Posterior cingulate gyrus (tissue), 11 donors: ENCODE measurements at regions not wholly inside any gene's neighbourhood (a gene's known extent, or its start where the extent isn't known, plus 50 kb on each side); places are given as distances from the start of the nearest gene placed in this dataset.

Source experiments
- DNase-seq, 10 donors: peaks; one replicate each; pipeline versions ENCODE4 v3.0.0 to v3.0.0-alpha.2; 2020 to 2021; ENCODE audit warnings: mixed read lengths in 3 of 10
- intact Hi-C: fragments of 100-400 bp; cut with DNase I; formaldehyde crosslinking; loops from one replicate; pipeline ENCODE4 v1.15.1; 2023

DNA sequence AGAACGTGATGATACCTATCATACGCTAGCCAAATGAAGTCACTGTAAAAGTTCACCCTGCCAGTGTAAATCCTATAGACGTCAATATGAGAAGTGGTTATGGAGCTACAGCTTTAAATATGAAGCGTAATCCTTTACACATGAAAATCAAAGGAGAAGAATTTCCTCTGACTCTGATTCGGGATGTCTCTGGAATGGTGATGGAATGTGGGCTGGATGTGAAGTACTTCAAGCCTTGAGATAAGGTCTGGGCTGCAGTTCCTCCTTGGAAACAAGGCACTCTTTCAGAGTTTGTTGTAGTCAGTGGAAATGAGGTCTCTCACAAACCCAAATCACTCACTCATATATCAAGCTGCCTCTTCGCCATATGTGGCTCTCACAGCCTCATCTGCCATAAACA, 53.1 kb upstream of the NAP1L1 start:
- DNase-seq, result no peak
- intact Hi-C loops, result no loop called here

DNA sequence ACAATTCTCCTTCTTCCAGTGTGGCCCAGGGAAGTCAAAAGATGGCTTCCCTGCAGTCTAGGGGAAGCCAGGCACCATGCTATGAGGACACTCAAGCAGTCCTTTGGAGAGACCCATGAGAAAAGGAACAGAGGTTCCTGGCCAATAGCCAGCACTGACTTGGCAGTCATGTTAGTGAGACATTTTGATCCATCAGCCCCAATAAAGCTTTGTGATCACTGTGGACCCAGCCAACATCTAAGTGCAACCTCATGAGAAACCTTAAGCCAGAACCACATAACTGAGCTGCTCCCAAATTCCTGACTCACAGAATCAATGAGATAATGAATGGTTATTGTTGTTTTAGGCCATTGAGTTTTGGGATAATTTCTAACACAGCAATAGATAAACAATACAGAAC, 51.0 kb upstream of the NAP1L1 start:
- intact Hi-C loops, result no loop called here
- no peak for DNase-seq
